HEK293 (cell line): ENCODE measurements at regions not wholly inside any gene's neighbourhood (a gene's known extent, or its start where the extent isn't known, plus 50 kb on each side); places are given as distances from the start of the nearest gene placed in this dataset.

Source experiments
- CTCF ChIP-seq: fragments of 450-650 bp; formaldehyde crosslinking; IDR thresholded peaks from 2 replicates; pipeline ENCODE4 v1.5.1; 2016; ENCODE audit warnings: missing biosample characterization, missing genetic modification characterization
- ELK4 ChIP-seq: IDR thresholded peaks from 2 replicates; pipeline ENCODE4 v1.6.1; 2011; ENCODE audit warnings: mild to moderate bottlenecking, low read depth, low read length, borderline replicate concordance
- KLF1 ChIP-seq: fragments of 450-650 bp; formaldehyde crosslinking; IDR thresholded peaks from 2 replicates; pipeline ENCODE4 v1.5.1; 2016; ENCODE audit warnings: missing biosample characterization, missing genetic modification characterization
- MZF1 ChIP-seq: fragments of 450-650 bp; formaldehyde crosslinking; IDR thresholded peaks from 2 replicates; pipeline ENCODE4 v1.5.1; 2017; ENCODE audit warnings: missing biosample characterization, missing genetic modification characterization, borderline replicate concordance
- YY2 ChIP-seq: fragments of 450-650 bp; formaldehyde crosslinking; IDR thresholded peaks from 2 replicates; pipeline ENCODE4 v1.5.1; 2016; ENCODE audit warnings: missing biosample characterization, missing genetic modification characterization
- ZBTB1 ChIP-seq: fragments of 450-650 bp; formaldehyde crosslinking; IDR thresholded peaks from 2 replicates; pipeline ENCODE4 v1.5.1; 2016; ENCODE audit warnings: missing biosample characterization, missing genetic modification characterization
- ZBTB26 ChIP-seq: fragments of 450-650 bp; formaldehyde crosslinking; optimal IDR thresholded peaks from 2 replicates; pipeline ENCODE3; 2016; ENCODE audit warnings: missing biosample characterization, mild to moderate bottlenecking, missing genetic modification characterization
- ZFHX2 ChIP-seq: fragments of 450-650 bp; formaldehyde crosslinking; conservative IDR thresholded peaks from 2 replicates; pipeline ENCODE4 v1.5.1; 2016; ENCODE audit warnings: missing biosample characterization, missing genetic modification characterization
- ZFP3 ChIP-seq: fragments of 450-650 bp; formaldehyde crosslinking; IDR thresholded peaks from 2 replicates; pipeline ENCODE4 v1.5.1; 2016; ENCODE audit warnings: low read depth, missing biosample characterization, missing genetic modification characterization
- ZNF274 ChIP-seq, 2 experiments: fragments of 200-500 bp in 1 of 2; fragments of 450-650 bp in 1 of 2; sonication (Bioruptor generic) in 1 of 2; formaldehyde crosslinking in 1 of 2; IDR thresholded peaks; 2 replicates each; pipeline versions ENCODE4 v1.5.1 to v1.6.1; 2014 to 2016; ENCODE audit warnings: borderline replicate concordance in 1 of 2, inconsistent platforms in 1 of 2, low read length in 1 of 2, missing biosample characterization in 1 of 2, missing genetic modification characterization in 1 of 2
- ZNF624 ChIP-seq: fragments of 450-650 bp; formaldehyde crosslinking; IDR thresholded peaks from 2 replicates; pipeline ENCODE4 v1.5.1; 2017; ENCODE audit warnings: missing biosample characterization, missing genetic modification characterization
- TF ChIP-seq, protein P1 (sequence below): fragments of 450-650 bp; formaldehyde crosslinking; IDR thresholded peaks from 2 replicates; pipeline ENCODE4 v1.5.1; 2016; ENCODE audit warnings: missing biosample characterization, missing genetic modification characterization

DNA sequence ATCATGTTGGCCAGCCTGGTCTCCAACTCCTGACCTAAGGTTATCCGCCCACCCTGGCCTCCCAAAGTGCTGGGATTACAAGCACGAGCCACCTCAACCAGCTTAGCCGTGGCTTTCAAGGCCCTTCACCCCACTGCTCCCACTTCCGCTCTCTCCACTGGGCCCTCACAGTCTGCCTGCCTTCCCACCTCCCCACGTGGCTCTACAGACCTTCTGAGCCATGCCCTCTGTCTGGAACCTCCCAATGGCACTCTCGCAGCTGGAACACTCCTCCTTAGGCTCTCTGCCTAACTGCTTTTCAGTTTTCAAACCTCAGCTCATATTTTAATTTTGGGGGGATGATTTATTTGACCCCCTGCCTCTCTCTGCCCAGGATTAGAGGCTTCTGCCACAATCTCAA is 59.3 kb upstream of the SH3RF1 start:
- TF ChIP-seq CTCF (tag by site-specific recombination) (no peak), ELK4 (no peak), ZBTB26 (tag by site-specific recombination) (no peak), MZF1 (no peak), KLF1 (tag by site-specific recombination) (no peak), ZNF274 (IDR thresholded peaks at IDR 0.05; ENCODE audit: low read length) (no peak), ZNF274 (tag by site-specific recombination; IDR thresholded peaks at IDR 0.05; ENCODE audit: borderline replicate concordance) (no peak), YY2 (no peak), ZFP3 (tag by site-specific recombination) (no peak), ZFHX2 (tag by site-specific recombination) (no peak), ZNF624 (tag by site-specific recombination) (no peak), ZBTB1 (tag by site-specific recombination) (no peak)
- TF ChIP-seq, protein P1, sequence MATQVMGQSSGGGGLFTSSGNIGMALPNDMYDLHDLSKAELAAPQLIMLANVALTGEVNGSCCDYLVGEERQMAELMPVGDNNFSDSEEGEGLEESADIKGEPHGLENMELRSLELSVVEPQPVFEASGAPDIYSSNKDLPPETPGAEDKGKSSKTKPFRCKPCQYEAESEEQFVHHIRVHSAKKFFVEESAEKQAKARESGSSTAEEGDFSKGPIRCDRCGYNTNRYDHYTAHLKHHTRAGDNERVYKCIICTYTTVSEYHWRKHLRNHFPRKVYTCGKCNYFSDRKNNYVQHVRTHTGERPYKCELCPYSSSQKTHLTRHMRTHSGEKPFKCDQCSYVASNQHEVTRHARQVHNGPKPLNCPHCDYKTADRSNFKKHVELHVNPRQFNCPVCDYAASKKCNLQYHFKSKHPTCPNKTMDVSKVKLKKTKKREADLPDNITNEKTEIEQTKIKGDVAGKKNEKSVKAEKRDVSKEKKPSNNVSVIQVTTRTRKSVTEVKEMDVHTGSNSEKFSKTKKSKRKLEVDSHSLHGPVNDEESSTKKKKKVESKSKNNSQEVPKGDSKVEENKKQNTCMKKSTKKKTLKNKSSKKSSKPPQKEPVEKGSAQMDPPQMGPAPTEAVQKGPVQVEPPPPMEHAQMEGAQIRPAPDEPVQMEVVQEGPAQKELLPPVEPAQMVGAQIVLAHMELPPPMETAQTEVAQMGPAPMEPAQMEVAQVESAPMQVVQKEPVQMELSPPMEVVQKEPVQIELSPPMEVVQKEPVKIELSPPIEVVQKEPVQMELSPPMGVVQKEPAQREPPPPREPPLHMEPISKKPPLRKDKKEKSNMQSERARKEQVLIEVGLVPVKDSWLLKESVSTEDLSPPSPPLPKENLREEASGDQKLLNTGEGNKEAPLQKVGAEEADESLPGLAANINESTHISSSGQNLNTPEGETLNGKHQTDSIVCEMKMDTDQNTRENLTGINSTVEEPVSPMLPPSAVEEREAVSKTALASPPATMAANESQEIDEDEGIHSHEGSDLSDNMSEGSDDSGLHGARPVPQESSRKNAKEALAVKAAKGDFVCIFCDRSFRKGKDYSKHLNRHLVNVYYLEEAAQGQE: no peak
